ENCODE measurements at regions not wholly inside any gene's neighbourhood (a gene's known extent, or its start where the extent isn't known, plus 50 kb on each side); places are given as distances from the start of the nearest gene placed in this dataset.

DNA sequence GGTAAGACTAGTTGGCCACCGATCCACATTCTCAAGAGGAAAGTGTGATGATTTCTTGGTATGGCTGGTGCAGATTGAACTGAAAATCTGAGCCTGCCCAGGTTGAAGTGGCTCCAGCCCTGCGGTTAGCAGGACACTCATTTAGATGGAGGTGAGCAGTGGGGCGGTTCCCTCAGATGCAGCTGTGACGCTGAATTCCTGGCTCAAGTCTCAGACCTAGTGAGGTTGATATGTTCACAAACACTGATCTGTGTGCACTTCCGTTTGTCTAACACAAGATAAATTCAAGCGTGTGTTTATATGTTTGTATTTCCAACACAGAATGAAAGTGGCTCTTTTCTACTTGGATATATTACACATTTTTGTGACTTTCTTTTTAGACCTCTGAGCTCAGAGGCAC, 83.4 kb upstream of the FRMD1 start:
- WGBS, 2 experiments (ENCODE audit: extremely low coverage in 2 of 2, insufficient read length in 1 of 2) = no CpG with 5 or more reads among the region's 6 CpGs
- intact Hi-C loops (cut with micrococcal nuclease) = no loop called here

More for the DNA sequence above, 83.4 kb upstream of the FRMD1 start:
- peaks cover 4% of the 10 kb centered on the region; the same call in 1 of the 2 replicates for H3K4me1 ChIP-seq (ENCODE audit: control insufficient read depth, insufficient read depth, low read length)
- no peak overlapping the region for H2BK5ac ChIP-seq (ENCODE audit: low read depth, low read length, poor library complexity, severe bottlenecking)
- TF ChIP-seq NFE2L2 (IDR thresholded peaks at IDR 0.05; ENCODE audit: low read depth, low read length) (no peak), RAD21 (IDR thresholded peaks at IDR 0.05; ENCODE audit: low read length) (no peak), CEBPB (IDR thresholded peaks at IDR 0.05; ENCODE audit: low read depth, low read length) (no peak), MXI1 (IDR thresholded peaks at IDR 0.05; ENCODE audit: borderline replicate concordance, low read depth, low read length) (no peak), MAFK (IDR thresholded peaks at IDR 0.05; ENCODE audit: low read depth, low read length) (no peak), RCOR1 (IDR thresholded peaks at IDR 0.05; ENCODE audit: insufficient replicate concordance, low read length) (no peak), SMC3 (IDR thresholded peaks at IDR 0.05; ENCODE audit: low read depth, low read length) (no peak), CHD1 (IDR thresholded peaks at IDR 0.05; ENCODE audit: low read depth, low read length) (no peak), FOS (IDR thresholded peaks at IDR 0.05; ENCODE audit: low read depth, low read length) (no peak), RFX5 (IDR thresholded peaks at IDR 0.05; ENCODE audit: low read depth, low read length) (no peak), MAZ (IDR thresholded peaks at IDR 0.05; ENCODE audit: borderline replicate concordance, low read depth, low read length) (no peak)
- TF ChIP-seq, protein P1, sequence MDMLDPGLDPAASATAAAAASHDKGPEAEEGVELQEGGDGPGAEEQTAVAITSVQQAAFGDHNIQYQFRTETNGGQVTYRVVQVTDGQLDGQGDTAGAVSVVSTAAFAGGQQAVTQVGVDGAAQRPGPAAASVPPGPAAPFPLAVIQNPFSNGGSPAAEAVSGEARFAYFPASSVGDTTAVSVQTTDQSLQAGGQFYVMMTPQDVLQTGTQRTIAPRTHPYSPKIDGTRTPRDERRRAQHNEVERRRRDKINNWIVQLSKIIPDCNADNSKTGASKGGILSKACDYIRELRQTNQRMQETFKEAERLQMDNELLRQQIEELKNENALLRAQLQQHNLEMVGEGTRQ (IDR thresholded peaks at IDR 0.05; ENCODE audit: low read depth, low read length) = no peak
- no peak overlapping the region for H3K27ac ChIP-seq (ENCODE audit: insufficient read depth, low read length)
- H3K36me3 ChIP-seq (ENCODE audit: control insufficient read depth, insufficient read depth, low read length) = no peaks in the 10 kb centered on the region
- no peak overlapping the region for H2BK15ac ChIP-seq (ENCODE audit: low read depth, low read length)
- H3K9me3 ChIP-seq (ENCODE audit: control insufficient read depth, insufficient read depth, low read length) = no peaks in the 10 kb centered on the region; the same call in 1 of the 2 replicates
- H4K8ac ChIP-seq (ENCODE audit: low read depth in 2 of 2, low read length in 2 of 2) = no peak overlapping the region
- BruUV-seq (replicated peaks) = no TSS peak
- no peak overlapping the region for H4K91ac ChIP-seq (ENCODE audit: insufficient read depth, low read depth, low read length)
- no peak overlapping the region for H3K4me3 ChIP-seq (ENCODE audit: insufficient read depth, low read depth, low read length)
- H3K4ac ChIP-seq (ENCODE audit: low read depth, low read length) = no peak overlapping the region
- dilution Hi-C loops (cut with HindIII; ENCODE audit: low sequenced_read_pairs, unreplicated experiment) (no loop called here), in situ Hi-C loops (cut with MboI; ENCODE audit: low sequenced_read_pairs) (no loop called here)
- no peaks in the 10 kb centered on the region for H4K20me1 ChIP-seq (ENCODE audit: insufficient read depth, low read length)
- no peaks in the 10 kb centered on the region for H3K79me1 ChIP-seq (ENCODE audit: low read depth in 1 of 2, low read length in 2 of 2)
- no peak overlapping the region for H2AK5ac ChIP-seq (ENCODE audit: low read depth, low read length)
- H3K9ac ChIP-seq (ENCODE audit: low read depth, low read length) = no peak overlapping the region
- no peak overlapping the region for H3K18ac ChIP-seq (ENCODE audit: low read depth, low read length)
- no peak overlapping the region for H3K56ac ChIP-seq (ENCODE audit: extremely low read depth, insufficient read depth, low read length)
- ChIA-PET POLR2A (ENCODE audit: unreplicated experiment) (no interaction called here), CTCF (no interaction called here)
- no peak overlapping the region for H2AK9ac ChIP-seq (replicated peaks; ENCODE audit: low read depth, low read length, poor library complexity)
- H3K27me3 ChIP-seq (ENCODE audit: control insufficient read depth, insufficient read depth, low read length) = no peaks in the 10 kb centered on the region
- no peak overlapping the region for H3K4me2 ChIP-seq (ENCODE audit: low read depth, low read length)
- no peak overlapping the region for H2AFZ ChIP-seq (replicated peaks; ENCODE audit: low read length, poor library complexity)
- no peak overlapping the region for H4K5ac ChIP-seq (ENCODE audit: low read depth, low read length)
- no peak overlapping the region for H2BK20ac ChIP-seq (ENCODE audit: low read depth, low read length)
- DNase-seq (no peak), ATAC-seq (ENCODE audit: low read depth) (no peak)
- no peak overlapping the region for H2BK120ac ChIP-seq (ENCODE audit: low read depth, low read length)
- H3K23ac ChIP-seq (ENCODE audit: low read depth, low read length) = no peak overlapping the region
- H3K14ac ChIP-seq (replicated peaks; ENCODE audit: low read depth, low read length) = no peak overlapping the region
- H3K9me1 ChIP-seq (ENCODE audit: insufficient read depth, low read length) = no peaks in the 10 kb centered on the region

All from IMR-90 (cell line).